NCI-H1436 treated with DMSO at 0.1 percent for 48 hours (cell line): ENCODE measurements at regions not wholly inside any gene's neighbourhood (a gene's known extent, or its start where the extent isn't known, plus 50 kb on each side); places are given as distances from the start of the nearest gene placed in this dataset.

Source experiments
- DNase-seq: peaks from one replicate; lab custom pipeline; 2025; lab: John Stamatoyannopoulos, UW

DNA sequence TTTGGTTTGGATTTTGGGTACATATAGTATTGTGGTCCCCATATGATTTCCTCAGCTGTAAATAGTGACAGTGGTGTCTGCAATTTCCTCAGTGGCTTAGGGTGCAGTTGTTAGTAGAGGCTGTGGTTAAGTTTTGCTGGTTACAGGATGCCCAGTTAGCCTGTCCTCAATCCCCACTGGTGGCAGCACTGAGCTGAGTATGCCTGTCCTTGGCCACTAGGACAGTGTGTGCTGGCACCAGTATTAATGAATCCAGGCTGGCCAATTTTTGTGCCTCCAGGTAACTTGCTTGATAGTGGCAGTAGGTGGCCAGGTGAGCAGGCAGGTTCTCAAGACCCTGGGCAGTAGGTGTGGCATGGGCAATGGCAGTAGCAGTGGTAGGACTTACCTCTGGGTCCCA lies 973.1 kb downstream of the TMEM182 start:
- no peak for DNase-seq

DNA sequence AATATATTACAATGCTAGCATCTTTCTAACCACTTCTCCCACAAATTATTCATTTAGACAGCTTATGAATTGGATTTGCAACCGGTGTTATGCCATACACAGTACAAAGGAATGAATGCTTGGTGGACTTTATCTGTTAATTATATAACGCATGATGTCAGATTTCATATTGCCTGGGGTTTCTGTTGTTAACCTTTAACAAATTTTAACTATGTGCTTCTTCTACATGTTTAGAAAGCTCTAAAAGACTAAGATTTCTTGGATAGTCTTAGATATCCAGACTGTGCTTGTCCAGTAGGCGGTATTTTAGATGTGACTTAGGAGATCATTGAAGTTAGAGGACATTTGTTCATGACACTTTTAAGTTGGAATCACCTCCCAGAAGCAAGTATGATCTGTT lies 976.3 kb downstream of the TMEM182 start:
- no peak for DNase-seq

DNA sequence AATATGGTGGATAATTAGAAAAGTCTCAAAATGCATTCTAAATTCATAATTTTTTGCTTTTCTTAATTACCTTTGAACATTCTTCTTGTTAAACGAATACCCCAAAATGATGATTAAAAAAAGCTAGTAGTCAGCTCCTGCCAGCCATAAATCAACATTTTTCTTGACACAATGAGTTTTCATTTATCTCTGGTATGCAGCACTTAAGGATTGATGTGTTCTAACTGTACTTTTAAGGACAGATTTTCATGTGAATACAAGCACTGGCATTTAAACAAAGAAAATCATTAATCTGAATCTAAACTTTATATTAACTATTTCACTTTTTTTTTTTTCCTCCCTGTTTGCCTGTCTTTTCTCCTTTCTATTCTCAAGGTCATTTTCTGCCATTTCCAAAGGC lies 976.8 kb downstream of the TMEM182 start:
- no peak for DNase-seq

DNA sequence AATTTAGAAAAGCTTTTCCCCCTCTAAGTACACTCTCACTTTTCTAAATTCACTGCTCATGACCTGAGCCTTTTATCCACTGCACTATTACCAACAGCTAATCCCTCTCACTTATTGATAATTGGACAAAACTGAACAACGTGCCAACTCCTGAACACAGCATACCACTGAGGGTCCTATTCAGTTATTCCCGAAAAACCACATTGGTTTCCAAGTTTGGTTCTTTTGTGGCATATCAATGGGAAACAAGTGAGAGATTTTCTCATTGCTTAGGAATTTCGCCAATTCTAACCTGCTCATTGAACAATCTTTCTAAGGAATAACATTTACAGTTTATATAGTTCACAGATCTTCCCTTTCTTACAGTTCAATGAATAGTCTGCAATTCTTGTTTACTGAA lies 977.4 kb downstream of the TMEM182 start:
- no peak for DNase-seq

DNA sequence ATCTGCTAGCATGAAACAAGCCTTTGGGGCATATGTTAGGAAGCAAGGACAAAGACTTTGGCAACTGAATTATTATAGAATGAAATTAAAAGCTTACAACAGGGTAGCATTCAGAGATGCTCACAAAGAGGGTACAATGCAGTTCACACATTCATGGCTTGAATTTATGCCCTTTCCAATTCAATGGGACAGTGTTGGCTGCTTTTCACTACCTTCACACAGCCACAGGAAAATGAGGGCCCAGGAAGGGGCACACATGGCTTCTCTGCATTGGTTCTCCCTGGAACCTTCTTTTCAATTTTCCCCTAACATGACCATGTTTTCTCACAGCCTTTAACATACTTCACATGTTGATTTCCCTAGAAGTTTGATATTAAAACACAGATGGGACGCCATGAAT lies 978.1 kb downstream of the TMEM182 start:
- DNase-seq: no peak

DNA sequence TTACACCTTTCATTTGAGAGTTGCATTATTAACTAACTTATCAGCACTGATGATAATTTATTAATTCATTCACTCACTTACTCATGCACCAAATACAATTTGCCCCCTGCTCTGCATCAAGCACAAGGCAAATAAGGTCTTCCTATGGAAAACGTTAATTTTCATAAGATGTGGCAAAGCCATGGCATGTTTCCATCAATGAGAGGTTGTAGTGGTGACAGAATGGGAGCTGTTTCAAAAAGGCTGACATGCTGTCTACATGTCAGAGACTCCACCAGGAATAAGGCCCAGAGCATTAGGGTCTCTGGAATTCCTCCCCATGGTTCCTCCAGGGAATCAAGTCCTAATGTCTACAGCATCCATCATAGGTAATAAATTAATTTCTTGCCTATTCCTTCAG lies 978.8 kb downstream of the TMEM182 start:
- no peak for DNase-seq

DNA sequence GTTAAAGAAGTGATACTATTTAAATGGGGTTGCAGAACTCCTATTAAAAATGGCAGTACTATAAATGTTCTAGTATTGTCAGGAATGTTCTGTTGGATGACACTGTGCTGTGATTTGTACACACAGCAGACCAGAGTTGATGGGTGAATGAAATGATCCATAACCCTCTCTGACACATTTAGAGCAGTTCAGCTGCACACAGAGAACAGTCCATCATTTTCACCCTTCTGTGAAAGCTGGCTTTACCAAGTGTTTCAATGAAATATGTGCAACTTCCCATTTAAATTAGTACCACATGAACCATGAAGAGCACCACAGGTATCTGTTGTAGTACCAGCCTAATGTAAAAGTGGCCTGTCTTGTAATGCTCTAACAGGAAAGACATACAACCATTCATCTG lies 981.4 kb downstream of the TMEM182 start:
- DNase-seq: no peak

DNA sequence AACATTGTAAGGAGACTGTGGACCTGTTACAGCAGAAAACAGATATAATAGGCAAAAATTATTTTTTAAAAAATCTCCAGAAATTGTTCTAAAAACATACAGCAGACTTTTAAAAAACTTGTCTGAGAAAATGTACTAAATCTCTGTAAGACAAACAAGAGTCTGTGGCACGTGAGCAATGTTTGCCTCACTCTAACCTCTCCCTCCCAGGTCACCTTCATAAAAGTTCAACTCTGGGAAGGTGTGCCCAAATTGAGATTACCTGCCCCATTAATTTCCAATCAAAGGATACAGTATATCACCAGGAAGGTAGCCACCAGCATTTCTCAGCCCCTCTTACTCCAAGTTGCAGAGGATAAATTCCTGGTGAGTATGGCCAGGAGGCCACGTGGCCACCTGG lies 992.7 kb downstream of the TMEM182 start:
- no peak for DNase-seq

DNA sequence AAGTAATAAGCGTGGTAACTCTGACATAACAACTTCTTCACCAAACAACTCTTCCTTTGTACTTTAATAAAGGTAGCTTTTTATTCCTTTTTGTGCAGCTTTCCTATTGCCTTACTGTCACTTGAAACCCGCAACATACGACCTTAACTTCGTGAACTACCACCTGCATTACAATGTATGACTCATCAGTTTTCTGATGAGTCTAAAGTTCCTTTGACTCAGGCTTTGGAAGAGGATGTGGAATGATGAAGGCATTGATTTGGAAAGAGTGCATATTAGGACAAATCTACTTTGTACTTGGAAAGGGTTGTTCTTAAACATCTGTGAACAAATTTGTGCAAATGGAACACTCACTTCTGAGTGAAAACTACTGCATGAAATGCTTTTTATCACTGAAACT lies 1012.1 kb downstream of the TMEM182 start:
- no peak for DNase-seq

DNA sequence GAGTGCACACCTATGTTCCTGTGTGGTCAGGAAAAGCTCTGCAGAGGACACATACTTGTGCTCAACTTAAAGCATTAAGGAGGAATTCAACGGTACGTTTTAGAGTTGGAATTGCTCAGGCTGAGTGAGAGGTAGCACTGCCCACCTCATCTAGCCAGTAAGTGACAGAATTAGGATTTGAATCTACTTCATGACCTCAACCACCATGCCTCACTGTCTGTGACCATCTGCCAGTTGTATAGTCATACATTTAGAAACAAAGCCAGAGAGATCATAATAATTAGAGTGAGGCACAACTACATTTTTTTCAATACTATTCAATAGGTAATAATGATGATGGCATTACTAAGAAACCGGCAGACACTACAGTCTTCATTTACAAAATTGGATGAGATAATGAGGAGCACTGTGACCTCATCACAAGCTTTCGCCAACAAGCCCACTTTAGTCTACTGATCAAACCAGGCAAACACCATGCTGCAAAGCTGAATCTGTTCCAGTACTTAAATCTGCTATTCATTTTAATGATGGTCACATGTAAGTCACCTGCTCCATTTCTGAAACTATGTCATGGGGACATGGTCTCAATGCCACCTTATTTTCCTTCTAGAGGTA lies 1018.4 kb downstream of the TMEM182 start:
- no peak for DNase-seq

DNA sequence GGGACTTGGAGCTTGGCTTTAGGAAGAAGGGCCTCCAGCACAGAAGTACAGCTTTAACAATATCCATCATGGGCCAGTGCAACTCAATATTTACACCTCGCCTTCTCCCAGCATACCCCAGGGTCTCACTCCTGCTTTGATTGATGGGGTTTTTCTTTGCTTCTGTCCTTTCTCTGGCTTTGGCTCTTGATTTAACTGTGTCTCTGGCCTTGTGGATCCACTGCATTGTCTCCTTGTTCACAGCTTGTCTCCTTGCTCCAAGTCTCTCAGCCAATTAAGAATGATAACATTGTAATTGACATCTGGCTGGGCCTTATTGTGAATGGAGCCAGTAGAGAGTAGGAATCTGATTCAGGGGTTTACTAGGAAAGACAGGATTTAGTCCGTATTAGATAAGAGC lies 1019.5 kb downstream of the TMEM182 start:
- no peak for DNase-seq

DNA sequence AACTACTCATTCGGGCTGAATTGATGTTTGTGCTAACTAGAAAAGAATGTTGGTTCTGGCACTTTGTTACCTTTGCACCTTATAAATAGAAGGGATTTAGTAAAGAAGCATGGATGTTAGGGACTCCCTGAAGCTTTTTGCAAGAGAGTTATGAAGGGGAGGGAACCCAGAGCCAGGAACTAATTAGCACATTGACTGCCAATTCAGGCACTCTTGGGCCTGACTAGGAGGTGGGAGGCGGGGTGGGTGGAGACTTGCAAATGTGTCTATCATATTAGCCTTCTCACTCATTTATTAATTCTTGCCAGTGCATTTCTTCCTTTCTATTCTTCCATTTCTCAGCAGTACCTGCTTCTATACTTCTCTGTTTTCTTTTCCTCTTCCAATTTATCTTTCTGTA lies 1022.4 kb downstream of the TMEM182 start:
- DNase-seq: no peak

DNA sequence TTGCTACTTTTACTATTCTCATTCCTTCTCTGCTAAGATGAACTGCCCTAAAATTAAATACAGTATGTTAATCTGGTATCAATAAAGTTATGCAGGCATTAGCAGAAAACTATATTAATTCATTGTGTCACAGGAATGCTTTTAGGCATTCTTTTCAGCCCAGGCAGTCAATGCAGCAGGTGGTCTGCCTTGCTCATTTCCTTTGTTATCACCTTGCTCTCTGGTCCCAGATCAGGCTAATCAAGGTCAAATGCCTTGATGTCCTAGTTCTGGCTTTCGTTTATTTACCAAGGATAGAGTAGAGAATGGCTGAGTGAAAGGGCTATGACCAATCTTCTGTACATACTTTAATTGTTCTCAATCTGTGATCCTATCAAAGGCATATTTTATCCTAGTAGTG lies 1023.6 kb downstream of the TMEM182 start:
- no peak for DNase-seq

DNA sequence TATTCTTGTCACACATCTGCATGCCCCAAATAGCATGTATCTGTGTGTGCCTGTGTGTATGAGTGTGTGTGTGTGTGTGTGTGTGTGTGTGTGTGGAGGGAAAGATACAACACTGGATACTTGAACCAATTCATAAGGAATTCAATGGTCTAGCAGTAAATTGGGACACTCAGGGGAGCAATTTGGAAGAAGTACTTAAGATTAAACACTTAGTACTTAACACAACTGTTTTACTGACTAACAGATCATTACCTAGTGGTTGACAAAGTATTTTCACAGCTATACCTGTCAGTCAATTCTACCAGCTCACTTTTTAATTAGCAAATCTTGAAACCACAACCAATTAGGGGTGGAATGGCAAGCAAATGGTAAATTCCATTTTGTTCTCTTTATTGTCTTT lies 1024.1 kb downstream of the TMEM182 start:
- no peak for DNase-seq

DNA sequence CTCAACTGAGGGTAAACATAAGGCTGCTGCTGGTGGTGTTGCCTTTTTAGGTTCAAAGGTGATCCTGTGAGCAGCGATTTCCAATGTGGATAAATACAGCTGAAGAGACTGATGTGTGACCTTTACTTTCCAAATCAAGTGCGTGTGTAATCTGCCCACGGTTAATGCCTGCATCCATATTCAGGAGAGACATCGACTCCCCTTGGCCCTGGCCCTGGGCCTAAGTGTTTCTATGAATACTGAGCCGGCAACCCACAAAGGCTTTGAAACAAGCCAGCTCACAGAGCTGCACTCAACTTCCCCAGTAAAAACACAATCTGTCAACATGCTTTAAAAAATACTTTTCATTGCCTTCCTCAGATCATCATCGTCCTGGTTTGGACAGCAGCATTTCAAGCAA lies 1026.6 kb downstream of the TMEM182 start:
- DNase-seq: no peak

DNA sequence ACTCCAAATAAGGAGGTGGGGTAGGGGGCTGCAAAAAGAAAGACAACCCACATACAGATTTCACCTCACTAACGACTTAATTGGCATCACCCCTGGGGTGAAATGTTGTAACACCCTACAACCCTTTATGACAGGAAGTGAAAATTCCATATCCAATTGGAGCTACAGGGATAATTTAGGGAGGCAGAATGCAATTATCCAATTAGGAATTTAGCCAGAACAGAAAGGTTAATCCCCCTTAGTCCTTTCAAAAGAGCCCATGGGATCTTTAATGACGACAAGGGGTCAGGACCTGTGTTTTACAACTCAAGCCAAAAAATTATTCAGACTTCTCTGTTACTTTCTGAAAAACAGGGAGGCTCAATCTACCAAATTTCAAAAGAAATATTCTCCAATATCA lies 1027.1 kb downstream of the TMEM182 start:
- DNase-seq: no peak

DNA sequence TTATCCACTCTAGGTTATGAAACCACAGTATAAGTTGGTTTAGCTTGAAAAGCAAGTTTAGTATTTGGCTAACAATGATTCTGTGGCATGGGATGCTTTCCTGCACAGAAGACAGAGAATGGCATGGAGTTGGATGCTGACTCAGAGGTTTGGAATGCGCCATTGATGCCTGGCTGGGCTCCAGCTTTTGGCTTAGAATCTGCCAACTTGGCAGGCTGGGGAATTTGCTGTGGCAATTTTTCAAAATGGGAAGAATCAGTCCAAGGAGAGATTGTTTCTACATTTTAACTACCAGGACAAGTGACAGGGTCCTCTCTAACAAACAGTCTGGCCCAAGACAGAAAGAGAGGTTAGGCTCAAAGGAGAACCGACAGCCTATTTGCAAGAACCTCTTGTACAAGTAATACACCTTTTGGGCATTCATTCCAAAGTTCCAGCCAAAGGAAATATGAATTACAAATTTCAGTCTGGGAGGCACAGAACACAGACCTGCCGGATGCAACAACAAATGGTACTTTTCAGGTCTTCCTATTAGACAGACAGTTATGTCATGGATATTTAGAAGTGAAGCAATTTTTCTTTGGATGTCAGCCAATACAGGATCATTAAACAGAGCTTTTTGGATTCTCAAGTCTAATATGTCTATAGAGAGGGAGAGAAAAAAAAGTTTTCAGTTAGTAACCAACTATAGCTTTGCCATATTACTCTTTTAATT lies 1027.7 kb downstream of the TMEM182 start:
- no peak for DNase-seq

DNA sequence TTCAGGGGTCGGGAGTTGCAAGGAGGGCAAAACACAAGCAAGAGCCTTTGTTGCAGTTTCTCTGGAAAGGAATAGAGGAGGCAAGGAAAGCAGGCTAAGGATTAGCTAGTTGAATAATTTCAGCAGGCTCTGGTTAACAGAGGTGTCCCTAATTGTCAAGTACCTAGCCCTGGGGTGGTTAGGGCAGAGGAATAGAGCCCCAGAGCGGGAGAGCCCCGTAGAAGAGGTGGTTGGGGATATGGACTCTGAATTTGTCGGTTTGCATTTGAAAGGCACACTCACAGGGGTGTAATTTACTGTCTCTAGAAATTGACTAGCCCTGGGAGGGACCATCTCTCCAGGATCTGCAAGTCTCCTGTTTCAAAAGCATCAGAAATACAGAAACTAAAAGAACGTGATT lies 1030.2 kb downstream of the TMEM182 start:
- DNase-seq: no peak

DNA sequence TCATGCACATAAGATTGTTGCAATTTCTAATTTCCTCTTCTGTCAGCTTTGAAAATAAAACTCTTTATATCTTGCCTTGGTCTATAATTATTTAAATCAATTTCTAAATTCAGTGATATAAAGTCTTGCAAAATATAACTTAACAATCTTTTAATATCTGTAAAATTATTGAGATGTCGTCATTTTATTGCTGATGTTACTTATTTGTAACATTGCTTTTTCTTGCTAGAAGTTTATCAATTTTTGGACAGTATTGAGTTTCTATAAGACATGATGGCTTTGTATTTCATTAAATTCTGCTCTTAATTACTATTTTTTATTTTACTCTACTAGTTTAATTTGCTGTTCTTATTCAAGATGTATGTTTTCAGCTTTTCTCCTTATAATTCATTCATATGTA lies 1036.5 kb downstream of the TMEM182 start:
- no peak for DNase-seq

DNA sequence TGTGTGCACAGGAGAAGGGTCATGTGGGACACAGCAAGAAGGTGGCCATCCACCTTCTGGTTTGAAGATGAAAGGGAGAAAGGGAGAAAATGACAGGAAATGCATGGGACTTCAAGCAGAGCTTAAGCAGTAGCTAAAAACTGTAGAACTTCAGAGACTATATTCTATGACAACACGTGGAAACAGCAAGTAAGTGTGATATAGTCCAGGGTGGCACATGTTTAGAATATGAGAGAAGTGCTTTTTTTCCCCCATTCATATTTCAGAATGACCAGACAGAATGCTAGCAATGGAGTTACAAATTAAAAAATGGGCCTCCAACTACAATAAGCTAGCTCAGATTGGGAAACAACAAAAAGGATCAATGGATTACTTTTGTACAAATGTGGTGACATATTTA lies 1042.2 kb downstream of the TMEM182 start:
- DNase-seq: no peak

DNA sequence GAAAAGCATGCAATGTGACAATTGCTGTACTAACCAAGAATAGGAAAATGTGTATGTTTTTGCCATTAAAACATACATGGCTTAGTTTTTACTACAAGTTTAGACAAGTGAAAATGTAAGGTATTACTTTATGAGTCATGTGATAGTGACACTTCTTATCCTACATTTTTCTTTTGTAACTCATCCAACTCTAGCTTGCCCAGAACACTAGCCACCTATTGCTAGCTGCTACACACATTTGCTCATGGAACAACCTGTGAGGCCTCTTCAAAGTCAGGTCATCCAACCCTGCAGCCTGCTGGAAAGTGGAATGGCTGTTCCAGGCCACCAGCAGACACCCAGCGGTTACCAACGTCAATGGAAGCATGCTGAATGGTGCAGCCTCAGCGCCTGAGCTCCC lies 1043.9 kb downstream of the TMEM182 start:
- DNase-seq: no peak

DNA sequence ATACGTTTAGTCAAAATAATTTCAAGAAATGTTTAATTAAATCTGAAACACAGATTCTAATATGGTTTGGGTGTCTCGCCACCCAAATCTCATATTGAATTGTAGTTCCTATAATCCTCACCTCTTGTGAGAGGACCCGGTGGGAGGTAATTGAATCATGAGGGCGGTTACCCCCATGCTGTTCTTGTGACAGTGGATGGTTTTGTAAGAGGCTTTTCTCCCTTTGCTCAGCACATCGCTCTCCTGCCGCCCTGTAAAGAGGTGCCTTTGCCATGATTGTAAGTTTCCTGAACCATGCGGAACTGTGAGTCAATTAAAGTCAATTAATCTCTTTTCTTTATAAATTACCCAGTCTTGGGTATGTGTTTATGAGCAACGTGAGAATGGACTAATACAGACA lies 1045.1 kb upstream of the POU3F3 start:
- no peak for DNase-seq

DNA sequence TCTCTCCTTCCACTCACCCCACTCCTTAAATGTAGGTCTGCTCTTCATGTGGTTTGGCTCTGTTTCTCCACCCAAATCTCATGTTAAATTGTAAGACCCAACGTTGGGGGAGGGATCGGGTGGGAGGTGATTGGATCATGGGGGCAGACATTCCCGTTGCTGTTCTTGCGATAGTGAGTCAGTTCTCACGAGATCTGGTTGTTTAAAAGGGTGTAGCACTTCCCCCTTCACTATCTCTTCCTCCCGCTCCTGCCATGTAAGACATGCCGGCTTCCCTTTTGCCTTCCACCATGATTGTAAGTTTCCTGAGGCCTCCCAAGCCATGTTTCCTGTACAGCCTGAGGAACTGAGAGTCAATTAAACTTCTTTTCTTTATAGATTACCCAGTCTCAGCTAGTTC lies 1044.5 kb upstream of the POU3F3 start:
- no peak for DNase-seq

DNA sequence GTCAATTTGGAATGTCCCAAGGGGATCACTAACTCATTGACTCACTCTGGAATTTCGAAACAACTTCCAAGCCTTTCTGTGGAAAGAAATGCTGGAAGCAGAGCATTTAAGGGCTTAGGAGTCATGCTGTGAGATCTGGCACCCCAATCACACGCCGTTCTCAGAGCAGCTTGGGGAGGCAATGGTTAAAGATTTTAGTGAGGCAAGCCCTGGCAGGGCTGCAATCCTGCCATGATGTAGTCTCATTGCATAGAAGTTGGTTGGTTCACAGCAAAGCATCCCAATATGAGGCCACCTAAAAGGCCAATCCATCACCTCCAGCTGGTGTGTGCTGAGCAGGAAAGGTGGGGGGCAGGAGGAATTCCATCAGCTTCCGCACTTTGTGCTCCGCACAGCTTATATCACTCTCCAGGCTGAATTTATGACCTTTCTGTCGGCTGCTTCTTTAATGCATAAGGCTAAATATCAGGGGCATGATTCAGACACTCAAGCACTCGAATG lies 1043.9 kb upstream of the POU3F3 start:
- DNase-seq: no peak
